IMR-90 (cell line): ENCODE measurements at regions not wholly inside any gene's neighbourhood (a gene's known extent, or its start where the extent isn't known, plus 50 kb on each side); places are given as distances from the start of the nearest gene placed in this dataset.

Experiments used
- ATAC-seq: fragments of 200-7000 bp; cut with Tn5 transposase; 2 replicates; pipeline ENCODE4 v1.9.1; 2020; ENCODE audit warnings: low read depth, mild to moderate bottlenecking, moderate library complexity
- BruUV-seq: library from RNA; stranded (reverse); fragments of 400-500 nt; replicated peaks from 2 replicates; lab custom pipeline; 2021; lab: Mats Ljungman, UMichigan
- CTCF ChIA-PET: fragments of 300-600 bp; formaldehyde crosslinking; extraction: SDS; loops from one replicate; lab custom pipeline; 2021; ENCODE audit warnings: antibody characterized with exemption; lab: Yijun Ruan, JAX
- POLR2A ChIA-PET: fragments of 300-600 bp; sonication (Branson Sonifier 250); formaldehyde crosslinking; loops from one replicate; lab custom pipeline; 2022; ENCODE audit warnings: antibody characterized with exemption; ENCODE audit not compliant: unreplicated experiment; lab: Charles Lee
- DNase-seq: peaks from one replicate; pipeline ENCODE4 v3.0.0; 2013
- H2AFZ ChIP-seq: replicated peaks from 2 replicates; pipeline ENCODE3; 2013; ENCODE audit warnings: low read length, mild to moderate bottlenecking; ENCODE audit not compliant: poor library complexity
- H2AK5ac ChIP-seq: 2 replicates; pipeline ENCODE4 v1.6.1; 2013; ENCODE audit warnings: low read depth, low read length, inconsistent platforms
- H2AK9ac ChIP-seq: replicated peaks from 2 replicates; pipeline ENCODE3; 2013; ENCODE audit warnings: mild to moderate bottlenecking, low read depth, low read length, moderate library complexity; ENCODE audit not compliant: poor library complexity
- H2BK120ac ChIP-seq: 2 replicates; pipeline ENCODE4 v1.6.1; 2013; ENCODE audit warnings: low read depth, low read length, inconsistent platforms
- H2BK15ac ChIP-seq: 3 replicates; pipeline ENCODE4 v1.6.1; 2013; ENCODE audit warnings: low read depth, low read length, inconsistent platforms
- H2BK20ac ChIP-seq: 2 replicates; pipeline ENCODE4 v1.6.1; 2013; ENCODE audit warnings: low read depth, mild to moderate bottlenecking, inconsistent platforms, low read length, moderate library complexity
- H2BK5ac ChIP-seq: 2 replicates; pipeline ENCODE4 v1.6.1; 2013; ENCODE audit warnings: mild to moderate bottlenecking, low read depth, low read length, inconsistent platforms; ENCODE audit not compliant: poor library complexity, severe bottlenecking
- H3K14ac ChIP-seq: replicated peaks from 2 replicates; pipeline ENCODE4 v1.6.1; 2013; ENCODE audit warnings: low read depth, low read length, inconsistent platforms
- H3K18ac ChIP-seq: 2 replicates; pipeline ENCODE4 v1.6.1; 2013; ENCODE audit warnings: low read depth, low read length, control low read depth
- H3K23ac ChIP-seq: 2 replicates; pipeline ENCODE4 v1.6.1; 2013; ENCODE audit warnings: low read depth, low read length, inconsistent platforms
- H3K27ac ChIP-seq: 2 replicates; pipeline ENCODE4 v1.5.1; 2013; ENCODE audit warnings: mild to moderate bottlenecking, control low read depth, low read length; ENCODE audit not compliant: insufficient read depth
- H3K27me3 ChIP-seq: 2 replicates; pipeline ENCODE4 v1.6.1; 2013; ENCODE audit warnings: low read length; ENCODE audit not compliant: control insufficient read depth, insufficient read depth
- H3K36me3 ChIP-seq: 2 replicates; pipeline ENCODE4 v1.6.1; 2013; ENCODE audit warnings: low read length, mixed read lengths; ENCODE audit not compliant: control insufficient read depth, insufficient read depth
- H3K4ac ChIP-seq: 2 replicates; pipeline ENCODE4 v1.6.1; 2013; ENCODE audit warnings: low read depth, low read length, inconsistent platforms
- H3K4me1 ChIP-seq: 2 replicates; pipeline ENCODE4 v1.6.1; 2013; ENCODE audit warnings: low read length, mixed read lengths; ENCODE audit not compliant: control insufficient read depth, insufficient read depth
- H3K4me2 ChIP-seq: 2 replicates; pipeline ENCODE4 v1.6.1; 2013; ENCODE audit warnings: low read depth, mild to moderate bottlenecking, control low read depth, low read length, moderate library complexity
- H3K4me3 ChIP-seq: 2 replicates; pipeline ENCODE4 v1.5.1; 2013; ENCODE audit warnings: low read depth, mild to moderate bottlenecking, control low read depth, low read length, moderate library complexity; ENCODE audit not compliant: insufficient read depth
- H3K56ac ChIP-seq: 2 replicates; pipeline ENCODE4 v1.6.1; 2013; ENCODE audit warnings: low read length, inconsistent platforms; ENCODE audit not compliant: insufficient read depth; ENCODE audit errors: extremely low read depth
- H3K79me1 ChIP-seq, 2 experiments: 2 replicates each; pipeline ENCODE4 v1.6.1; 2013; ENCODE audit warnings: low read length in 2 of 2, inconsistent platforms in 1 of 2, low read depth in 1 of 2
- H3K9ac ChIP-seq: 2 replicates; pipeline ENCODE4 v1.6.1; 2013; ENCODE audit warnings: low read depth, low read length, control low read depth
- H3K9me1 ChIP-seq: 2 replicates; pipeline ENCODE4 v1.6.1; 2013; ENCODE audit warnings: low read length, inconsistent platforms; ENCODE audit not compliant: insufficient read depth
- H3K9me3 ChIP-seq: 2 replicates; pipeline ENCODE4 v1.6.1; 2013; ENCODE audit warnings: low read length; ENCODE audit not compliant: control insufficient read depth, insufficient read depth
- H4K20me1 ChIP-seq: 2 replicates; pipeline ENCODE4 v1.6.1; 2013; ENCODE audit warnings: low read length, inconsistent platforms; ENCODE audit not compliant: insufficient read depth
- H4K5ac ChIP-seq: 2 replicates; pipeline ENCODE4 v1.6.1; 2013; ENCODE audit warnings: mild to moderate bottlenecking, low read depth, low read length, control low read depth
- H4K8ac ChIP-seq, 2 experiments: 2 replicates each; pipeline ENCODE4 v1.6.1; 2013; ENCODE audit warnings: low read depth in 2 of 2, low read length in 2 of 2, control low read depth in 1 of 2, inconsistent platforms in 1 of 2
- H4K91ac ChIP-seq: 2 replicates; pipeline ENCODE4 v1.6.1; 2013; ENCODE audit warnings: low read depth, low read length, inconsistent platforms; ENCODE audit not compliant: insufficient read depth
- BHLHE40 ChIP-seq: fragments of 150-350 bp; IDR thresholded peaks from 2 replicates; pipeline ENCODE4 v1.6.1; 2016; ENCODE audit warnings: mild to moderate bottlenecking, low read depth, low read length
- RFX5 ChIP-seq: IDR thresholded peaks from 2 replicates; pipeline ENCODE4 v1.8.0; 2012; ENCODE audit warnings: low read depth, mild to moderate bottlenecking, low read length, moderate library complexity
- WGBS, 2 experiments: methylation state at CpG; one replicate each; pipeline versions ENCODE4 v1.1.5 to v1.1.7; 2013; ENCODE audit warnings: missing lambda C conversion rate in 2 of 2; ENCODE audit not compliant: insufficient read length in 1 of 2; ENCODE audit errors: extremely low coverage in 2 of 2; 5-methylcytosine and 5-hydroxymethylcytosine counted together
- dilution Hi-C: fragments of 300-500 bp; cut with HindIII; formaldehyde crosslinking; loops from one replicate; pipeline ENCODE4 v1.14.3; 2018; ENCODE audit warnings: low sequenced_read_pairs; ENCODE audit not compliant: unreplicated experiment
- in situ Hi-C: fragments of 300-500 bp; cut with MboI; formaldehyde crosslinking; loops from 3 replicates; pipeline ENCODE4 v1.14.3; 2019; ENCODE audit warnings: low sequenced_read_pairs, inconsistent platforms, mixed read lengths
- intact Hi-C: fragments of 100-400 bp; cut with micrococcal nuclease; formaldehyde crosslinking; loops from 2 replicates; pipeline ENCODE4 v1.10.0; 2022
- TF ChIP-seq, protein P1 (sequence below): fragments of 150-350 bp; IDR thresholded peaks from 2 replicates; pipeline ENCODE4 v1.6.1; 2017; ENCODE audit warnings: mild to moderate bottlenecking, antibody characterized with exemption, low read length, low read depth
- TF ChIP-seq, protein P2 (sequence below): fragments of 150-350 bp; IDR thresholded peaks from 2 replicates; pipeline ENCODE4 v1.6.1; 2016; ENCODE audit warnings: low read depth, mild to moderate bottlenecking, low read length, moderate library complexity, borderline replicate concordance
- TF ChIP-seq, protein P3 (sequence below): conservative IDR thresholded peaks from 2 replicates; pipeline ENCODE4 v1.5.1; 2012; ENCODE audit warnings: mild to moderate bottlenecking, low read depth, low read length, improper control_type of control experiment

DNA sequence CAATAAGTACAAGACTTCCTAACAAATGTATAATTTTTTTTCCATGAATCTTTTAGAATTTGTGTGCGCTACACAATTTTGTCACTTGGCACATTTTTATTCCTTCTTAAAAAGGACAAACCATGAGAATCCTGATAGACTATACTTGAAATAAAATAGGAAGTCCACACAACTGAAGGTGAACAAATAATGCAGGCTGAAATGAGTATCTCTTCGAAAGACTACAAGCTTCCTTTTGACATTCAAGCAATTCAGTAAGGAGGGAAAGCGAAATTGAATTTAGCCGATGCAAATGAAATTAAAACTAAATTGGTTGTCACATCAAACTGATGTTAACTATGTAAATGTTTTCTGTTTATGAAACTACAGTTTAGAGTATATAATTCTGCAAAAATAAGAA is 374.4 kb upstream of the CCNH start:
- H3K4me3 ChIP-seq, result no peak overlapping the region
- H3K27me3 ChIP-seq, result no peaks in the 10 kb centered on the region
- no peak overlapping the region for H4K5ac ChIP-seq
- H3K56ac ChIP-seq, result no peak overlapping the region
- intact Hi-C loops, result no loop called here
- no peak overlapping the region for H4K91ac ChIP-seq
- H4K8ac ChIP-seq, result no peak overlapping the region
- in situ Hi-C loops, result loop anchor here (10.0 kb wide), 1 partner anchor 898 kb away; no protein-coding TSS in a partner anchor
- no peak overlapping the region for H2BK20ac ChIP-seq
- H2BK5ac ChIP-seq, result no peak overlapping the region
- no peaks in the 10 kb centered on the region for H3K79me1 ChIP-seq
- no peaks in the 10 kb centered on the region for H4K20me1 ChIP-seq
- no peak overlapping the region for H2BK15ac ChIP-seq
- no peak overlapping the region for H3K4ac ChIP-seq
- TF ChIP-seq, protein P1, sequence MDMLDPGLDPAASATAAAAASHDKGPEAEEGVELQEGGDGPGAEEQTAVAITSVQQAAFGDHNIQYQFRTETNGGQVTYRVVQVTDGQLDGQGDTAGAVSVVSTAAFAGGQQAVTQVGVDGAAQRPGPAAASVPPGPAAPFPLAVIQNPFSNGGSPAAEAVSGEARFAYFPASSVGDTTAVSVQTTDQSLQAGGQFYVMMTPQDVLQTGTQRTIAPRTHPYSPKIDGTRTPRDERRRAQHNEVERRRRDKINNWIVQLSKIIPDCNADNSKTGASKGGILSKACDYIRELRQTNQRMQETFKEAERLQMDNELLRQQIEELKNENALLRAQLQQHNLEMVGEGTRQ, result no peak
- no peak for TF ChIP-seq BHLHE40
- TF ChIP-seq, protein P2, sequence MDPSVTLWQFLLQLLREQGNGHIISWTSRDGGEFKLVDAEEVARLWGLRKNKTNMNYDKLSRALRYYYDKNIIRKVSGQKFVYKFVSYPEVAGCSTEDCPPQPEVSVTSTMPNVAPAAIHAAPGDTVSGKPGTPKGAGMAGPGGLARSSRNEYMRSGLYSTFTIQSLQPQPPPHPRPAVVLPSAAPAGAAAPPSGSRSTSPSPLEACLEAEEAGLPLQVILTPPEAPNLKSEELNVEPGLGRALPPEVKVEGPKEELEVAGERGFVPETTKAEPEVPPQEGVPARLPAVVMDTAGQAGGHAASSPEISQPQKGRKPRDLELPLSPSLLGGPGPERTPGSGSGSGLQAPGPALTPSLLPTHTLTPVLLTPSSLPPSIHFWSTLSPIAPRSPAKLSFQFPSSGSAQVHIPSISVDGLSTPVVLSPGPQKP, result no peak
- TF ChIP-seq, protein P3, sequence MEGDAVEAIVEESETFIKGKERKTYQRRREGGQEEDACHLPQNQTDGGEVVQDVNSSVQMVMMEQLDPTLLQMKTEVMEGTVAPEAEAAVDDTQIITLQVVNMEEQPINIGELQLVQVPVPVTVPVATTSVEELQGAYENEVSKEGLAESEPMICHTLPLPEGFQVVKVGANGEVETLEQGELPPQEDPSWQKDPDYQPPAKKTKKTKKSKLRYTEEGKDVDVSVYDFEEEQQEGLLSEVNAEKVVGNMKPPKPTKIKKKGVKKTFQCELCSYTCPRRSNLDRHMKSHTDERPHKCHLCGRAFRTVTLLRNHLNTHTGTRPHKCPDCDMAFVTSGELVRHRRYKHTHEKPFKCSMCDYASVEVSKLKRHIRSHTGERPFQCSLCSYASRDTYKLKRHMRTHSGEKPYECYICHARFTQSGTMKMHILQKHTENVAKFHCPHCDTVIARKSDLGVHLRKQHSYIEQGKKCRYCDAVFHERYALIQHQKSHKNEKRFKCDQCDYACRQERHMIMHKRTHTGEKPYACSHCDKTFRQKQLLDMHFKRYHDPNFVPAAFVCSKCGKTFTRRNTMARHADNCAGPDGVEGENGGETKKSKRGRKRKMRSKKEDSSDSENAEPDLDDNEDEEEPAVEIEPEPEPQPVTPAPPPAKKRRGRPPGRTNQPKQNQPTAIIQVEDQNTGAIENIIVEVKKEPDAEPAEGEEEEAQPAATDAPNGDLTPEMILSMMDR, result no peak
- no peak for TF ChIP-seq RFX5
- DNase-seq (no peak), ATAC-seq (no peak)
- H3K9me3 ChIP-seq, result no peaks in the 10 kb centered on the region
- BruUV-seq, result no TSS peak
- no CpG with 5 or more reads among the region's 4 CpGs for WGBS, 2 experiments
- no peak overlapping the region for H3K18ac ChIP-seq
- no peaks in the 10 kb centered on the region for H3K4me1 ChIP-seq
- dilution Hi-C loops, result no loop called here
- no peaks in the 10 kb centered on the region for H3K9me1 ChIP-seq
- H3K9ac ChIP-seq, result no peak overlapping the region
- no peak overlapping the region for H2AK9ac ChIP-seq
- H3K4me2 ChIP-seq, result no peak overlapping the region
- H3K27ac ChIP-seq, result no peak overlapping the region
- H3K36me3 ChIP-seq, result no peaks in the 10 kb centered on the region
- H3K14ac ChIP-seq, result no peak overlapping the region
- CTCF ChIA-PET, result no interaction called here
- no peak overlapping the region for H2AFZ ChIP-seq
- H3K23ac ChIP-seq, result no peak overlapping the region
- H2BK120ac ChIP-seq, result no peak overlapping the region
- H2AK5ac ChIP-seq, result no peak overlapping the region
- POLR2A ChIA-PET, result no interaction called here
